WTC11 (cell line): ENCODE measurements at regions not wholly inside any gene's neighbourhood (a gene's known extent, or its start where the extent isn't known, plus 50 kb on each side); places are given as distances from the start of the nearest gene placed in this dataset.

Experiments
- CTCF ChIP-seq: fragments of 200-600 bp; IDR thresholded peaks from 2 replicates; pipeline ENCODE4 v1.8.0; 2022; ENCODE audit warnings: antibody characterized with exemption
- MAX ChIP-seq: sonication (generic); formaldehyde crosslinking; IDR thresholded peaks from 2 replicates; pipeline ENCODE4 v1.8.0; 2022; ENCODE audit warnings: mild to moderate bottlenecking, missing genetic modification reagents
- NR2C2 ChIP-seq: sonication (generic); formaldehyde crosslinking; IDR thresholded peaks from 2 replicates; pipeline ENCODE4 v1.8.0; 2022; ENCODE audit warnings: mild to moderate bottlenecking, missing genetic modification reagents
- SMAD4 ChIP-seq: sonication (generic); formaldehyde crosslinking; IDR thresholded peaks from 2 replicates; pipeline ENCODE4 v1.8.0; 2022; ENCODE audit warnings: mild to moderate bottlenecking, missing genetic modification reagents
- ZNF281 ChIP-seq: sonication (generic); formaldehyde crosslinking; IDR thresholded peaks from 2 replicates; pipeline ENCODE4 v1.8.0; 2023; ENCODE audit warnings: mild to moderate bottlenecking, missing genetic modification reagents

GRCh38 chr2:142325870-142326269 lies 195.1 kb upstream of the LRP1B start:
- TF ChIP-seq ZNF281 (CRISPR knock-in tag) (no peak), SMAD4 (CRISPR knock-in tag) (no peak), NR2C2 (CRISPR knock-in tag) (no peak), CTCF (no peak), MAX (CRISPR knock-in tag) (no peak)
